ENCODE measurements at regions not wholly inside any gene's neighbourhood (a gene's known extent, or its start where the extent isn't known, plus 50 kb on each side); places are given as distances from the start of the nearest gene placed in this dataset.
"Not testable (repeated sequence)": the region's sequence is repeated elsewhere in the genome, so short reads cannot be mapped to it uniquely, and the experiment has no call there.

DNA sequence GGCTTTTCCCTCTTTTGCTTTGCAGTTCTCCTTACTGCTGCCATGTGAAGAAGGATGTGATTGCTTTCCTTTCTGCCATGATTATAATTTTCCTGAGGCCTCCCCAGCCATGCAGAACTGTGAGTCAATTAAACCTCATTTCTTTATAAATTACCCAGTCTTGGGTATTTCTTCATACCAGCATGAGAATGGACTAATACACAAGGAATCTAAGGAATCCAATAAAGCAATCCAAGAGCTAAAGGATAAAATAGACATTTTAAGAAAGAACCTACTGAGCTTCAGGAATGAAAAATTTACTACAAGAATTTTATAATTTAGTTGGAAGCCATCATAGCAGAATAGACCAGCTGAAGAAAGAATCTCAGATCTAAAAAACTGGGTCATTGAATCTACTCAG is 808.3 kb downstream of the SLITRK1 start:
- TF ChIP-seq, protein P1, sequence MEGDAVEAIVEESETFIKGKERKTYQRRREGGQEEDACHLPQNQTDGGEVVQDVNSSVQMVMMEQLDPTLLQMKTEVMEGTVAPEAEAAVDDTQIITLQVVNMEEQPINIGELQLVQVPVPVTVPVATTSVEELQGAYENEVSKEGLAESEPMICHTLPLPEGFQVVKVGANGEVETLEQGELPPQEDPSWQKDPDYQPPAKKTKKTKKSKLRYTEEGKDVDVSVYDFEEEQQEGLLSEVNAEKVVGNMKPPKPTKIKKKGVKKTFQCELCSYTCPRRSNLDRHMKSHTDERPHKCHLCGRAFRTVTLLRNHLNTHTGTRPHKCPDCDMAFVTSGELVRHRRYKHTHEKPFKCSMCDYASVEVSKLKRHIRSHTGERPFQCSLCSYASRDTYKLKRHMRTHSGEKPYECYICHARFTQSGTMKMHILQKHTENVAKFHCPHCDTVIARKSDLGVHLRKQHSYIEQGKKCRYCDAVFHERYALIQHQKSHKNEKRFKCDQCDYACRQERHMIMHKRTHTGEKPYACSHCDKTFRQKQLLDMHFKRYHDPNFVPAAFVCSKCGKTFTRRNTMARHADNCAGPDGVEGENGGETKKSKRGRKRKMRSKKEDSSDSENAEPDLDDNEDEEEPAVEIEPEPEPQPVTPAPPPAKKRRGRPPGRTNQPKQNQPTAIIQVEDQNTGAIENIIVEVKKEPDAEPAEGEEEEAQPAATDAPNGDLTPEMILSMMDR (IDR thresholded peaks at IDR 0.05) = not testable (repeated sequence)
- not testable (repeated sequence) for TF ChIP-seq POLR2A, EP300 (IDR thresholded peaks at IDR 0.05)

Measured in upper lobe of left lung (tissue), 4 donors.